ENCODE measurements at regions not wholly inside any gene's neighbourhood (a gene's known extent, or its start where the extent isn't known, plus 50 kb on each side); places are given as distances from the start of the nearest gene placed in this dataset.
"Not testable (repeated sequence)": the region's sequence is repeated elsewhere in the genome, so short reads cannot be mapped to it uniquely, and the experiment has no call there.

DNA sequence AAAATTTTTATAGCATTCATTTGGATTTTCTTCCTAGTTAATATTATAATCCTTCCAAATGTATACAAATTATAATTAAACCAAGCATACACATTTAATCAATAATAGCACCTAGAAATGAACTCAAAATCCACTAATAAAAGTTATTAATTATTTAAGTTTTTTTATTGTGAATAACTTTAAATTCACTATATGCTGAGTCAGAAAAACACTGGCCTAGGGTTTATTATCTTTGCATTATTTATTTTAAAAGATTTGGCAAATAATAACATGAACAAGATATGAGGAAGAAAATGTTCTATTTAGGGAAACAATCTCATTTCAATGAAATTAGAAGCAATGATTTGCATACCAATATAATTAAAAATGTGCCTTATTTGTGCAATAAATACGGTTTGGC lies 951.5 kb downstream of the KCNT2 start:
- Mint-ChIP-seq H3K4me3 (no peak overlapping the region), H3K9me3 (peaks cover 2% of the 10 kb centered on the region), H3K4me1 (no peaks in the 10 kb centered on the region), H3K27ac (no peak overlapping the region), H3K27me3 (no peaks in the 10 kb centered on the region), H3K36me3 (ENCODE audit: low read depth) (no peaks in the 10 kb centered on the region)
- intact Hi-C loops (cut with micrococcal nuclease) = no loop called here
- TF ChIP-seq, protein P1, sequence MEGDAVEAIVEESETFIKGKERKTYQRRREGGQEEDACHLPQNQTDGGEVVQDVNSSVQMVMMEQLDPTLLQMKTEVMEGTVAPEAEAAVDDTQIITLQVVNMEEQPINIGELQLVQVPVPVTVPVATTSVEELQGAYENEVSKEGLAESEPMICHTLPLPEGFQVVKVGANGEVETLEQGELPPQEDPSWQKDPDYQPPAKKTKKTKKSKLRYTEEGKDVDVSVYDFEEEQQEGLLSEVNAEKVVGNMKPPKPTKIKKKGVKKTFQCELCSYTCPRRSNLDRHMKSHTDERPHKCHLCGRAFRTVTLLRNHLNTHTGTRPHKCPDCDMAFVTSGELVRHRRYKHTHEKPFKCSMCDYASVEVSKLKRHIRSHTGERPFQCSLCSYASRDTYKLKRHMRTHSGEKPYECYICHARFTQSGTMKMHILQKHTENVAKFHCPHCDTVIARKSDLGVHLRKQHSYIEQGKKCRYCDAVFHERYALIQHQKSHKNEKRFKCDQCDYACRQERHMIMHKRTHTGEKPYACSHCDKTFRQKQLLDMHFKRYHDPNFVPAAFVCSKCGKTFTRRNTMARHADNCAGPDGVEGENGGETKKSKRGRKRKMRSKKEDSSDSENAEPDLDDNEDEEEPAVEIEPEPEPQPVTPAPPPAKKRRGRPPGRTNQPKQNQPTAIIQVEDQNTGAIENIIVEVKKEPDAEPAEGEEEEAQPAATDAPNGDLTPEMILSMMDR (IDR thresholded peaks at IDR 0.05) = no peak
- POLR2A ChIA-PET = no interaction called here
- CTCF ChIA-PET = no interaction called here
- ATAC-seq (ENCODE audit: low read depth) (no peak), DNase-seq (no peak)

- intact Hi-C loops (cut with micrococcal nuclease); H3K36me3 Mint-ChIP-seq (ENCODE audit: low read depth); H3K27ac Mint-ChIP-seq; DNase-seq; POLR2A ChIA-PET; H3K4me1 Mint-ChIP-seq; H3K4me3 Mint-ChIP-seq; CTCF ChIA-PET; H3K9me3 Mint-ChIP-seq; H3K27me3 Mint-ChIP-seq; ATAC-seq (ENCODE audit: low read depth): not testable (repeated sequence)
These were observed 959.4 kb downstream of the KCNT2 start for GRCh38 chr1:195648875-195649274.

- H3K4me1 Mint-ChIP-seq = no peaks in the 10 kb centered on the region
- intact Hi-C loops (cut with micrococcal nuclease) = no loop called here
- no peaks in the 10 kb centered on the region for H3K27me3 Mint-ChIP-seq
- DNase-seq (no peak), ATAC-seq (ENCODE audit: low read depth) (no peak)
- TF ChIP-seq, protein P1 (IDR thresholded peaks at IDR 0.05) = no peak
- no peak overlapping the region for H3K27ac Mint-ChIP-seq
- ChIA-PET POLR2A (no interaction called here), CTCF (no interaction called here)
- H3K4me3 Mint-ChIP-seq = no peak overlapping the region
- no peaks in the 10 kb centered on the region for H3K36me3 Mint-ChIP-seq (ENCODE audit: low read depth)
- H3K9me3 Mint-ChIP-seq = peaks cover 1% of the 10 kb centered on the region
These were observed 970.7 kb downstream of the KCNT2 start for GRCh38 chr1:195637539-195637938.

- DNase-seq (no peak), ATAC-seq (ENCODE audit: low read depth) (no peak)
- no peaks in the 10 kb centered on the region for H3K9me3 Mint-ChIP-seq
- TF ChIP-seq, protein P1 (IDR thresholded peaks at IDR 0.05) = no peak
- CTCF ChIA-PET = no interaction called here
- H3K36me3 Mint-ChIP-seq (ENCODE audit: low read depth) = no peaks in the 10 kb centered on the region
- no peak overlapping the region for H3K27ac Mint-ChIP-seq
- no peaks in the 10 kb centered on the region for H3K27me3 Mint-ChIP-seq
- H3K4me3 Mint-ChIP-seq = no peak overlapping the region
- POLR2A ChIA-PET = no interaction called here
- intact Hi-C loops (cut with micrococcal nuclease) = no loop called here
- no peaks in the 10 kb centered on the region for H3K4me1 Mint-ChIP-seq
These were observed 990.0 kb downstream of the KCNT2 start for GRCh38 chr1:195618287-195618686.

- H3K27ac Mint-ChIP-seq = no peak overlapping the region
- H3K4me1 Mint-ChIP-seq = no peaks in the 10 kb centered on the region
- H3K27me3 Mint-ChIP-seq = no peaks in the 10 kb centered on the region
- ChIA-PET POLR2A (no interaction called here), CTCF (no interaction called here)
- H3K36me3 Mint-ChIP-seq (ENCODE audit: low read depth) = no peaks in the 10 kb centered on the region
- no peak overlapping the region for H3K4me3 Mint-ChIP-seq
- H3K9me3 Mint-ChIP-seq = no peaks in the 10 kb centered on the region
- no peak for DNase-seq
- intact Hi-C loops (cut with micrococcal nuclease) = no loop called here
- no peak for ATAC-seq (ENCODE audit: low read depth)
- TF ChIP-seq, protein P1 (IDR thresholded peaks at IDR 0.05) = no peak
These were observed 991.1 kb downstream of the KCNT2 start for GRCh38 chr1:195617106-195617505.

DNA sequence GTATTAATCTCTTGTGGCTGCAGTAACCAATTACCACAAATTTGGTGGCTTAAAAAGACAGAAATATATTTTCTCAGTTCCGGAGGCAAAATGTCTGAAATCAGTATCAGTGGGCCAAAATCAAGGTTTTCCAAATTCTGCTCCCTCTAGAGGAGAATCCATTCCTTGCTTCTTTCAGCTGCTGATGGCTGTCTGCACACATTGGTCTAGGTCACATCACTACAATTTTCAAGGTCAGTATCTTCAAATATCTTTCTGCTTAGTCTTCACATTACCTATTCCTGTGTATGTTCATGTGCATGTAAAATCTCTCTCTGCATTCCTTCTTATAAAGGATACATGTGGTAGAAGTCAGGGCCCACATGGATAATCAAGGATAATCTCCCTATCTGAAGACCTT lies 999.4 kb downstream of the KCNT2 start:
- ChIA-PET CTCF (no interaction called here), POLR2A (no interaction called here)
- H3K27me3 Mint-ChIP-seq = no peaks in the 10 kb centered on the region
- H3K4me3 Mint-ChIP-seq = no peak overlapping the region
- DNase-seq (no peak), ATAC-seq (ENCODE audit: low read depth) (no peak)
- H3K9me3 Mint-ChIP-seq = no peaks in the 10 kb centered on the region
- no peaks in the 10 kb centered on the region for H3K36me3 Mint-ChIP-seq (ENCODE audit: low read depth)
- H3K27ac Mint-ChIP-seq = no peak overlapping the region
- TF ChIP-seq, protein P1 (IDR thresholded peaks at IDR 0.05) = no peak
- intact Hi-C loops (cut with micrococcal nuclease) = no loop called here
- no peaks in the 10 kb centered on the region for H3K4me1 Mint-ChIP-seq
